ENCODE measurements at regions not wholly inside any gene's neighbourhood (a gene's known extent, or its start where the extent isn't known, plus 50 kb on each side); places are given as distances from the start of the nearest gene placed in this dataset.

DNA sequence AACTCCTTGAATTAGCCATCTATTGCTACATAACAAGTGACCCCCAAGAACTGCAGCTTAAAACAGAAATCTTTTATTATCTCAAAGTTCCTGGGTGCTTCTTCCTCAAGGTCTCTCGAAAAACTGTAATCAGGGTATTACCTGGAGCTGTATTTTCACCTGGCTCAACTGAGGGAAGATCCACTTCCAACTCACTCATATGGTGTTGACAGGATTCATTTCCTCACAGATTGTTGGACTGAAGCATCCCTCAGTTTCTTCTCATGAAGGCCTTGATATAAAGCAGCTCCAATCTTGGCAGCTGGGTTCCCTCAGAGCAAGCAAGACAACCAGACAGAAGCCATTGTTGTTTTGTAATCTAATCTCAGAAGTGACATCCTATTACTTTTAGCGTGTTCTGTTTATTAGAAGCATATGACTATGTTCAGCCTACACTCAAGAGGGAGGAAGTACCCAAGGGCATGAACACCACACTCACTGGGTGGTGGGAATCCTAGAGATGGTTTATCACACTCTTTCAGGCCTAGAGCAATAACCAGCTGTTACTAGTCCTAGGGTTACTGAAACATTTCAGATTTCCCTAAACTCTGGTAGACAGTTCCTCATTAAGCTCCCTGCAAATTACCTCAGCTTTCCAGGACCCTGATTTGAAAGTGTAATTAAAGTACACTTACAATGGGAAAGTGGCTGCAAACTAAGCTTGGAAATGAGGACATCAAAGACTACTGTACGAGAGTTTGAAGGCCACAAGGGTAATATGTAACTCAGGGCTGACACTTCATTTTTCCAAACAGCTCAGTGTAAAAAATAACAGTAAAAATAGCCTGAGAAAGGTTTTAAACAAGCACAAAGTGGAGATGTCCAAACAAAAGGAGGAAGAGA lies 222.2 kb downstream of the SEC23A start:
- Histone ChIP-seq H3K27me3 (no peaks in the 10 kb centered on the region), H3K4me3 (no peak overlapping the region), H3K27ac (no peak overlapping the region), H3K9me3 (ENCODE audit: low read depth) (no peaks in the 10 kb centered on the region), H3K4me1 (ENCODE audit: low read depth) (no peaks in the 10 kb centered on the region), H3K36me3 (no peaks in the 10 kb centered on the region)
- DNase-seq (ENCODE audit: low read depth in 1 of 2, low spot score in 1 of 2), result peak; percentile 4 to 21
- TF ChIP-seq, protein P1, sequence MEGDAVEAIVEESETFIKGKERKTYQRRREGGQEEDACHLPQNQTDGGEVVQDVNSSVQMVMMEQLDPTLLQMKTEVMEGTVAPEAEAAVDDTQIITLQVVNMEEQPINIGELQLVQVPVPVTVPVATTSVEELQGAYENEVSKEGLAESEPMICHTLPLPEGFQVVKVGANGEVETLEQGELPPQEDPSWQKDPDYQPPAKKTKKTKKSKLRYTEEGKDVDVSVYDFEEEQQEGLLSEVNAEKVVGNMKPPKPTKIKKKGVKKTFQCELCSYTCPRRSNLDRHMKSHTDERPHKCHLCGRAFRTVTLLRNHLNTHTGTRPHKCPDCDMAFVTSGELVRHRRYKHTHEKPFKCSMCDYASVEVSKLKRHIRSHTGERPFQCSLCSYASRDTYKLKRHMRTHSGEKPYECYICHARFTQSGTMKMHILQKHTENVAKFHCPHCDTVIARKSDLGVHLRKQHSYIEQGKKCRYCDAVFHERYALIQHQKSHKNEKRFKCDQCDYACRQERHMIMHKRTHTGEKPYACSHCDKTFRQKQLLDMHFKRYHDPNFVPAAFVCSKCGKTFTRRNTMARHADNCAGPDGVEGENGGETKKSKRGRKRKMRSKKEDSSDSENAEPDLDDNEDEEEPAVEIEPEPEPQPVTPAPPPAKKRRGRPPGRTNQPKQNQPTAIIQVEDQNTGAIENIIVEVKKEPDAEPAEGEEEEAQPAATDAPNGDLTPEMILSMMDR (IDR thresholded peaks at IDR 0.05; ENCODE audit: low read depth, low read length), result no peak

DNA sequence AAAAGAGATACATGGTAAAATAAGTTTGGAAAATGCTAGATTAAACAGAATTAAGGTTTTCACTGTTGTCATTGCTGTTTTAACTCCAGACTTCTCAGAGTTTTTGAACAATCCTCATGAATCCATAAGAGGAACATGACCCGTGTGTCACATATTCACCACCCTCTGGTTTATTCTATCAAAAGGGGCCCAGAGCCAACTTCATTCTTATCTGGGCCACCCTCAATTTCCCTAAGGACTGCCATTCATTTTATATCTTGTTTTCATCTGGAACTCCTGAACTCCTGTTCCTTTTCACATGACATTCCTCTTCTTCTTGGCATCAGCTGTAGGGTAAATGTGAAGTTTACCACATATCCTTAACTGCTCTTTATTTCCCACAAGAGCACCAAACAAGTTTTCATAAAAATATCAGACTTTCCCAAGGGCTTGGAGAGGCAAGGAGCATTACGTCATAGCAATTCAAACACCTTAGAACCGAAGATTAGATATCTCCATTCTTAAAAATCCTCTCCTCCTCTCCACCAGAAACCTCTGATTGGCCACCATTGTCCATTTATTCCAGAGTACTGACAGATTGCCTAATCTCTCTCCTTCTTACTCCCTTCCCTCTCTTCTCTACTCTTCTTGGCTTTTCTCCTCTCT lies 225.2 kb downstream of the SEC23A start:
- Histone ChIP-seq H3K4me1 (ENCODE audit: low read depth) (no peaks in the 10 kb centered on the region), H3K27ac (no peak overlapping the region), H3K9me3 (ENCODE audit: low read depth) (no peaks in the 10 kb centered on the region), H3K4me3 (no peak overlapping the region), H3K27me3 (no peaks in the 10 kb centered on the region), H3K36me3 (no peaks in the 10 kb centered on the region)
- no peak for DNase-seq (ENCODE audit: low read depth in 1 of 2, low spot score in 1 of 2)
- TF ChIP-seq, protein P1 (IDR thresholded peaks at IDR 0.05; ENCODE audit: low read depth, low read length), result no peak

DNA sequence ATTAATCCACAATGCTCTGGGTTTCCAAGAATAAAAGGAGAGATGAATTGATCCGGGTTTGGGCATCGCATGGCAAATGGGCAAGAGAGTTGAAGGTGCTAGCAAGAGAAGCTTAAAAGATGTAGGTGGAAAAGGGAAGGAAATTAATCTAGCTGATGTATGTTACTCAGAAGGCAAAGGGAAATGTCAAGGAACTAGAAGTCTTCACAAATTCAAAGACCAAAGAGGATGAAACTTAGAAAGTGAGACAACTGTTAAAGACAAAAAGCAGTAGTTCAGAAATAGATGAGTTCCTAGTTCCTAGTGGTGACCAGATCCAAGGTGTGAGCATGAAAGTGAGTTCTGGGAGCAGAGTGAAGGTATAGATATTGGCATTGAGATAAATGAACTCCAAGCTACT lies 228.3 kb downstream of the SEC23A start:
- H3K4me3 ChIP-seq, result no peak overlapping the region
- no peaks in the 10 kb centered on the region for H3K4me1 ChIP-seq (ENCODE audit: low read depth)
- no peak overlapping the region for H3K27ac ChIP-seq
- TF ChIP-seq, protein P1 (IDR thresholded peaks at IDR 0.05; ENCODE audit: low read depth, low read length), result no peak
- DNase-seq (ENCODE audit: low read depth in 1 of 2, low spot score in 1 of 2), result no peak
- no peaks in the 10 kb centered on the region for H3K27me3 ChIP-seq
- H3K36me3 ChIP-seq, result no peaks in the 10 kb centered on the region
- no peaks in the 10 kb centered on the region for H3K9me3 ChIP-seq (ENCODE audit: low read depth)

DNA sequence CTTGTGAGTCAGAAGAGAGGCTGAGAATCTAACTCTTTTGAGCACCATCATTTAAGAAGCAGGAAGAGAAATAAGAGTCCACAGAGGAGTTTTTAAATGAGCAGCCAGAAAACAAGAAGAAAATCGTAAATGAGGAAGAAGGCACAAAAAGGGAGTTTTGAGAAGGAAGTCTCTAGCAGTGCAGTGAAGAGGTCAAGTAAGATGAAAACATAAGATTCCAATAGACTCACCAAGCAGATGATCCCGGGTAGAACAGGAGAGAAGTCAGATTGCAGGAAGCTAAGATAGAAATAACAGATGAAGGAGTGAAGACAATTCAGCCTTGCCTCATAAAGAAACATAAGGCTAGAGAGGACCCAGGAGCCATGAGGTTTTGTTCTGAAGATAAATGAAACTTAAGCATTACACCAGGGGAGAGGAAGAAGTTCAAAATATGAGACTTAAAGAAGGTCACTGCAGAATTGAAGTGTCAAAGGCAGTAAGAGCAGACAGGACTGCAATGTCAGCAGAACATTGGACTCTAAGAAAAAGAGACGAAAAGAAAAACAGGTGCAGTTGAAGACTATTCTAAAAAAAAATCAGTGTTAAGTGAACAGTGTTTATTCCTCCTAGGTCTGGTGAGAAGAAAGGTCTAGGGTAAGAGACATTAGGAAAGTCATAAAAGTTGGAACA lies 229.0 kb downstream of the SEC23A start:
- no peak for DNase-seq (ENCODE audit: low read depth in 1 of 2, low spot score in 1 of 2)
- Histone ChIP-seq H3K27me3 (no peaks in the 10 kb centered on the region), H3K4me1 (ENCODE audit: low read depth) (no peaks in the 10 kb centered on the region), H3K9me3 (ENCODE audit: low read depth) (no peaks in the 10 kb centered on the region), H3K27ac (no peak overlapping the region), H3K4me3 (no peak overlapping the region), H3K36me3 (no peaks in the 10 kb centered on the region)
- TF ChIP-seq, protein P1 (IDR thresholded peaks at IDR 0.05; ENCODE audit: low read depth, low read length), result no peak

DNA sequence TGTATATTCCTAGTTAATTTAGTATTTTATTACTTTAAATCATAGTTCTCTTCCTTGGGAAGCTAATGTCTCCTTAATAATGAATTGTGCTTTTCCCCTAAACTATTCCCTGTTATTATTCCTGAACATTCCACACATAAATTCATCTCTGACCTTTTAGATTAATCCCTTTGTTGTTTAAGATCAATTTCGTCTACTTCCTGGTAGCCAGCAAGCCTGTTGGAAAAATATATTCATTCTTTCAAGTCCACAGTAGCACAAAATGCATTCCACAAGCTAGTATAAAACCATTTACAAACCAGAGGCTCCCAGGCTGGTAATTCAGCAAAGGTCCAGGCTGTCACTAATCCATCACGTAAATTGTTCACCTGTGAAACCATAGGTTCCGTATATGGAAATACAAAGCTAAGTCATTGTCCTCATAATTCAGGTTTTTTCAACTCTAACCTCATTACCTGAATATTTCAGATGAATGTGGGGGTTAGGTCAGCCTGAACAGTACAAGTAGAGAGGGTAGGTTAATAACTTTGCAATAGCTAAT lies 232.7 kb downstream of the SEC23A start:
- DNase-seq (ENCODE audit: low read depth in 1 of 2, low spot score in 1 of 2), result no peak
- Histone ChIP-seq H3K36me3 (no peaks in the 10 kb centered on the region), H3K4me1 (ENCODE audit: low read depth) (peaks cover 9% of the 10 kb centered on the region)

More for the DNA sequence above, 232.7 kb downstream of the SEC23A start:
- Histone ChIP-seq H3K9me3 (ENCODE audit: low read depth) (no peaks in the 10 kb centered on the region), H3K27me3 (no peaks in the 10 kb centered on the region), H3K27ac (no peak overlapping the region), H3K4me3 (no peak overlapping the region)
- TF ChIP-seq, protein P1 (IDR thresholded peaks at IDR 0.05; ENCODE audit: low read depth, low read length), result no peak
